ENCODE measurements at regions not wholly inside any gene's neighbourhood (a gene's known extent, or its start where the extent isn't known, plus 50 kb on each side); places are given as distances from the start of the nearest gene placed in this dataset.
"Not testable (repeated sequence)": the region's sequence is repeated elsewhere in the genome, so short reads cannot be mapped to it uniquely, and the experiment has no call there.

DNA sequence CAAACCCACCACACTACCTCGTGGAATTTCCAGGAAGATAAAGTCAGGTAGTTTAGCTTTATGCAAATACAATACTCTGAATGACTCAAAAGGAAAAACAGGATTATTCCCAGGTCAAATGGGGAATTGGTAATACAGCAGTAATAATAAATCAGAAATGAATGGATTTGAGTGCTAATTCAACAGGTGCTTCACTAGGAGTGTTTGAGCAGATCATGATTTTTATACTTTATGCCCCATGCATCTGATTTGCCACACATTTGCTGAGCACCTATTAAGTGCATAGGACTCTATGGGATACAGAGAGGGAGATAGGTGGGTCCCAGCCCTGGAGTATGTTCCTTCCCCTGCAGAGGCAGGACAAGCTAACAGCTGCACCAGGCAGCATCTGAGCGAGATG is 381.4 kb upstream of the PODXL start:
- DNase-seq (ENCODE audit: low read depth in 2 of 2) = no peak

DNA sequence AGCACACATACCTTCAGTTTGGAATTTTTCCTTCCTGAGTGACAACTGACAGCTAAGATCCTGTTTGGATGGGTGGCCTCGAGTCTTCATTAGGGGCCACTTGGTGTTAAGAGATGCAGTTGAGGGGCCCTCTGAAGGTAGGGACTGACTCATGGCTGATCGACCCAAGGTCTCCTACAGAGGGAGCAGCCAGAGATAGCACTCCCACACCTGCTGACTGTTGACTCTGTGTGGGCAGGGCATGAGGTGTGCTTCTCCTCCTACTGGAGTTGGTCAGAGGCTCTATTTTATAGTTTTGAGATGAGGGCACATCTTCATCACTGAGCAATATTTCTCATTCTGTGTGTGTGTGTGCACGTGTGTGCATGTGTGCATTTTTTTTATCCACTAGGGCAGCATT is 378.8 kb upstream of the PODXL start:
- DNase-seq (ENCODE audit: low read depth in 2 of 2) = no peak

DNA sequence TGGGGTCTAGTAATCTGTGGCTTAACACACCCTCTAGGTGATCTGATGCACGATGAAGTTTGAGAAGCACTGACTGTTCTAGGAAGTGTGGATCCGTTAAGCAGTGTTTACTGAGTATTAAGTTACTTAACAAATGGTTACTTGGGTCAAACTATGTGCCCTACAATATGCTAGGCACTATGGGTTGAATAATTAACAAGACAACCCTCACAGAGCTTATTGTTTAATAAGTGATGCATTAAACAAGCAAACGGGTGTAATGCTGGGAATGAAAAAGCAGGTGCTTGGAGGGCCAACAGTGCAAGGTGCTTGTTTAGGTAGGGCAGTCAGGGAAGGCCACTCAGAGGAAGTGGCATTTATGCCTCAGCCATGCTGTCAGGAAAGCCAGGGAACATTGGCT is 378.0 kb upstream of the PODXL start:
- no peak for DNase-seq (ENCODE audit: low read depth in 2 of 2)

DNA sequence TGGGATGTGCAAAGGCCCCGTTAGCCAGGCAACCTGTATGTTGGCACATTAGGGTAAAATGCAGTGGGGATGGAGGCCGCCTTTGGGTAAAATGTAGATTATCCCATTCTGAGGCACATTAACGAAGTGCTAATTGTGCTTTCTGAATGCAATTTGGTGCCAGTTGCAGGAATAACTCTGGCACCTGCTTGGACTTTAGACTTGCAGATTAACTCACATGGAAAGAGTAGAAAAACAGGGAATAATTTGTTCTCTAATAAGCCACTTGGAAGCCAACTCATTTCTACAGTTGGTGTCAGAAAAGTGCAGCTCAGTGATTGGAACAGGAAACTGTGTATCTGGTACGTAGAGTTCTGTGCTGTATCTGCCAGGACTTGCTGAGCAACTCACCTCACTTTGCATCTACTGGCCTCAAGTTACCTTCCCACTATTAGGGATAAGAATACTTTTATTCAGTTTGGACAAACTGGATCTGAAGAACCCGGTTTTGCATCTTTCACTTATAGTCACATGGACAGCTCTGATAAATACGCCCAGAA is 377.4 kb upstream of the PODXL start:
- DNase-seq (ENCODE audit: low read depth in 2 of 2) = no peak

DNA sequence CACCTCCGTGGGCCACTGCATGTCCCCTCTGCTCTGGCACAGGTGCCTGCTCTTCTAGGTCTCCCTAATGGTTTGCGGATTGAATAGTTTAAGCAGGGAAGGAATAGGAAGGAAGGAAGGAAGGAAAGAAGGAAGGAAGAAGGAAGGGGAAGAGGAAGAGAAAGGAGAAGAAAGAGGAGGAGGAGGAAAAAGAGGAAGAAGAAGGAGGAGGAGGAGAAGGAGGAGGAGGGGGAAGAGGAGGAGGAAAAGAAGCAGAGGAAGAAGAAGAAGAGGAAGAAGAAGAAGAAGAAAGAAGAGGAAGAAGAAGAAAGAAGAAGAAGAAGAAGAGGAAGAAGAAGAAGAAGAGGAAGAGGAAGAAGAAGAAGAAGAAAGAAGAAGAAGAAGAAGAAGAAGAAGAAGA is 376.8 kb upstream of the PODXL start:
- not testable (repeated sequence) for DNase-seq (ENCODE audit: low read depth in 2 of 2)

DNA sequence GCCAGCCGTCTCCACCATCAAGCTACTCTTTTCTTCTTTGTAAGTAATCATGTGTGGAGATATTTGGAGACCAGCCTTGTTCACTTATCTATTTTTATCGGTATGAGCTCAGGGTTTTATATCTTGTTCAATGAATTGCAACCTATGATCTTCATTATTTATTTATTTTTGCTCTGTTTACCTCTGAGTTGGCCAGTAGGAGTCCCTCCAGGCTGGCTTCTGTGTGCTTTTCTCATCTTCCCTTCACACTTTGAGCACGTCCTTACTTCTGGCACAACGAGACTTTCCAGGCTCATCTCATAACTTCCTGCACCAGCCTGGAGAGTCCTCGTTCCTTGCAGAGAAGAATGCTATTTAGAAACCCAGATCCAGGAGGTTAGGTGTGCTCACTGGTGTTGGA is 375.8 kb upstream of the PODXL start:
- no peak for DNase-seq (ENCODE audit: low read depth in 2 of 2)

DNA sequence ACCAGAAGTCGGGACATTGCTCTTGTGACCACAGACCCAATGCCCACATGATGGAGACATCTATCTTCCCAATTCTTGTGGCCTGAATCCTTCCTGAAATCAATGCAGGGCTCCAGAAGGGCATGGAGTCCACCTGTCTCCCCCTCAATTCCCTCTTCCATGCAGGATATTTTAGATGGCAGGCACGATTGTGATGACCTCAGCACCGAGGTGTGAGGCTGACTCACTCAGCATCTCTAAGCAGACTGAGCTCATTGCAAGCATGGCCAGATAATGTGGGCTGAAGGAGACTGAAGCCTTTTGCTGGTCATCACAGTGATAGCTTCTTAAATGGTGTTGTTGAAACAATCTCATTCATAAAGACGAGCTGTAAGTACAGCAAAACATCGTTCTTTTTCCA is 374.9 kb upstream of the PODXL start:
- DNase-seq (ENCODE audit: low read depth in 2 of 2) = no peak

DNA sequence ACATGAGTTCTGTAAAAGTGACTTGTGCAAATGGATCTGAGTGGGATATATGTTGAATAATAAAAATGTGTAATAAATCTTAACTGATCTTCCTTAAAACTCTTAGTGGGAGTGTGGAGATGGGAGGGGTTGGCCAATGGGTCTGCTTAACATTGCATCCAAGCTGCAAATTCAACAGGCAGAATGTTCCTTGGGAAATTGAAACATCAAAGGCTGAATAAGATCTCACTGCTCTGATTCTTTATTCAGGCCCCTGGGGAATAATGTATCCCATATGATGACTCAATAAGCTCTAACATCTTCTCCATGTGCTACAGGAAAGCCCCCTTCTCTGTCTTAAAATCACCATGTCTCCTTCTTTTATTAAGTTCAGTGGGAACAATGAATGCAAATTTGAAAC is 373.2 kb upstream of the PODXL start:
- no peak for DNase-seq (ENCODE audit: low read depth in 2 of 2)

DNA sequence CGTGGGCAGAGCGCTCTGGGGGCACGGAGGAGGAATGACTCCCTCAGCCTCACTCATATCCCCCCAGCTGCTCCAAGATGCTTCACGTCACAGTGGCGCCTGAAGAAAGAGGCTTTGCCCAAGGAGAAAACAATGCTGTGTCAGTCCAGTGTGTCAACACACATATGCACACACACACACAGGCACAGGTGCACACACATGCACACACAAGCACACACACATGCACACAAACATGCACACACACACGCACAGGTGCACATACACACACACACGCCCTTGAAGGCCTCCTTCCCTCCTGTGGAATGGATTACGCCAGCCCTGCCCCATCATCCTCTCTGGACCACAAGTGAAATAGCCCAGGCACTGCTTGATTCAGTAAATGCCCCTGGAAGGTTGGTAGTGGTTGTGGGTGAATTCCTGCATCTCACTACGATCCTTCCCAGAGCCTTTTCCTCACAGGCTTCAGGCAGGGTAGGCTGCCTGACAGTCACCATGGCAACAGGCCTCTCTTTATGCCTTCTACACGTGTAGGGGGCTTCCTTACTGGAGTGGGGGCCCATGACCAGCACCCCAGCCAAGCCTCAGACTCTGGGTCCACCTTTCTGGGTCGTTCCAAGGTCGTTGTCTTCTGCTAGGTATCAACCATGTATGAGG is 371.5 kb upstream of the PODXL start:
- no peak for DNase-seq (ENCODE audit: low read depth in 2 of 2)

DNA sequence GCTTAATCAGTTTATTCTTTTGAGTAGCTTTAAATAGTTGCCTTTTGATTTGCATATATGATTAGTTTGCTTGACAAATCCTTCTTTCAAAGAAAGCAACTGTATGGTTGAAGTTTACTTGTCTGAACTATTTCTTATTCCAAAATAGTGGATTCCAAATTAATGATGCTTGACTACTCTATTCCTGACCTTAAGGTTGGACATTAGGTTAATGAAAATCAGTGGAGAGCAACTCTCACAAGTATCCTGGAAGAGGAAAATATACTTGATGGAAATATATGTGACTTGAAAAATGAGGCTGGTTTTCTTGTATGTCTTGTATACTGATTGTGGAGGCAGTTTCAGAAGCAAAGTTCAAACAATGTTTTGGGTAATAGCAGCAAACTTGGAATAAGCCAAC is 369.2 kb upstream of the PODXL start:
- no peak for DNase-seq (ENCODE audit: low read depth in 2 of 2)

DNA sequence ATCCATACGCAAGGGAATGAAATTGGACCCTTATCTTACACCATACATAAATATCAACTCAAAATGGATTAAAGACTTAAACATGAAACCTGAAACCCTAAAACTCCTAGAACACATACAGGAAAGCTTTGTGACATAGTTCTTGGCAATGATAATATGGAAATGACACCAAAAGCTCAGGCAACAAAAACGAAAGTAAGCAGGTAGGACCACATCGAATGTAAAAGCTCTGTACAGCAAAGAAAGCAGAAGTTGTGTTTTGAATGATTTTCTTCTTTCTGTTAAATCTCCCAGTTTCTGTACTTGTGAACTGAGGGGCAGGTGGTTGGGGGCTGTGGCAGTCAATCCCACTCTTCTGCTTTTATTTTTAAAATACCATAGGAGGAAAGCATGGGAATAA is 368.4 kb upstream of the PODXL start:
- DNase-seq (ENCODE audit: low read depth in 2 of 2) = no peak

DNA sequence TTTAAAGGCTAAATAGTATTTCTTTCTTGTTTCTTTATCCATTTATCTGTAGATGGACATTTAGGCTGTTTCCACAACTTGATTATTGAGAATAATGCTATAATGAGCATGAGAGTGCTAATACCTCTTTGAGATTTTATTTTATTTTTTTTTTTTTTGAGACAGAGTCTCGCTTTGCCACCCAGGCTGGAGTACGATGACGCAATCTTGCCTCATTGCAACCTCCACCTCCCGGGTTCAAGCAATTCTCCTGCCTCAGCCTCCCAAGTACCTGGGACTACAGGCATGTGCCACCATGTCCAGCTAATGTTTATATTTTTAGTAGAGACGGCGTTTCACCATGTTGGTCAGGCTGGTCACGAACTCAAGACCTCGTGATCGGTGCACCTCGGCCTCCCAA is 366.5 kb upstream of the PODXL start:
- DNase-seq (ENCODE audit: low read depth in 2 of 2) = not testable (repeated sequence)

DNA sequence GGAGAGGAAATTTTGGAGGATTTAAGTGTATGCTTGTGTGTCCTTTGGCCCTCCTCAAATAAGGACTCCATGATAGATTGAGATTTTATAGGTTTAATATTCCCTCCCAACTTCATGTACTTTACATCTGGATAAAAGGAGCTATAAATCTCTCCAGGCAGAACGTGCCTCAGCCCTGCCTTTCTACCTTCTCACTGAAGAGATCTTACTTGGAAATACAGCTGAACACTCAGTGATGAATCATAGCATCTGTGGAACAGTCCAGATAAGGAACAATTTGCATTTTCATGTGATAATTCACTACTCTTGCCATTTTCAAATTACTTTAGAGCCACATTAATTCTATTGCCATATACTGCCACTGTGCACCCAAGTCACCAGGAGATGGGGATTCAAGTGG is 364.6 kb upstream of the PODXL start:
- DNase-seq (ENCODE audit: low read depth in 2 of 2) = no peak

DNA sequence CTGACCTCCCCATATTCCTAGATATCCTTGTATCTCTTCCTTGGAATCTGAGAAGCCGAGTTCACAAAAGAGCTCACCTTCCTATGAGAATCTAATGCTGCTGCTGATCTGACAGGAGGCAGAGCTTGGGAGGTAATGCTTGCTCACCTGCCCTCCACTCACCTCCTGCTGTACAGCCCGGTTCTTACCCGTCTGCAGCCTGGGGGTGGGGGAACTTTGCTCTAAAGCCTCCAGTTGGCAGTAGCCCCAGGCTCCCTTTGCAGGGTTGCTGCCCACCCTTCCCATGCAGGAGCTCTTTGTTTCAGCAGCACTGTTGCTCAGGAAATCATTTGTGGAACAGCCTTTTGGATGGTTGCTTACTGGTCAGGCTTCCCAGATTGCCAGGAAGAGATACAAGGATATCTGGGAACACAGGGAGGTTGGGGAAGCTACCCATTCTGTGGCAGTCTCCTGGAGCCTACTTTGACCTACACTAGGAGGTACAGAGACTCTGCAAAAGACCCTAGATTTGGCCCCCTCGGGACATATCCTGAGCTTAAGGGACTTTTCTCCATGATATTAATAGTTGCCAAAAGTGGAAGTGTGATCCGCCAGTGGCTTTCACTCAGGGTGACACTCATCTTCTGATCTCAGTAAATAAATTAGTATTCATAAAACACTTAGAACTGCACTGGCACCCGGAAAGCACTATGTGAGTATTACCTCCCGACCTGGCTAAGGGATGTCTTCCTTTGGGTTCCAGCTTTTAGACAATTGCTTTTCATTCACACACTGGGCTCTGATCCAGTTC is 363.7 kb upstream of the PODXL start:
- DNase-seq (ENCODE audit: low read depth in 2 of 2) = no peak

DNA sequence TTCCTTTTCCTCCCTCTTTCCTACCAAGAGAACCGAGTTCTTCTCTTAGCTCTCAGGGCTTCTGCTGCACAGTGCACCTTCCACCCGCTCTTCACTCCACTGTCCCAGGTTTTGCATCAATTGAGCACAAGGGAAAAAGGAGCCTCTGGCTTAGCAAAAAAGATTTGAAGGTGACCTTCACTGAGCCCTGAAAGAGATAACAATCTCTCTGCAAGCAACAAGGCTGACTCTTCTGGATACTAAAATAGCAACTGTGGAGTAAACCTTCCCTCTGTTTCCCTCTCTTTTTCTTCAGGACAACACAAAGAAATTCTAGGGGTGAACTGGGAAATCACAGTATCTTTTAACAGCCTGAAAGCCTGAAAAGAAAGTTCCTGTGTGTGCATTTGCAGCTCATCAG is 354.7 kb upstream of the PODXL start:
- no peak for DNase-seq (ENCODE audit: low read depth in 2 of 2)

DNA sequence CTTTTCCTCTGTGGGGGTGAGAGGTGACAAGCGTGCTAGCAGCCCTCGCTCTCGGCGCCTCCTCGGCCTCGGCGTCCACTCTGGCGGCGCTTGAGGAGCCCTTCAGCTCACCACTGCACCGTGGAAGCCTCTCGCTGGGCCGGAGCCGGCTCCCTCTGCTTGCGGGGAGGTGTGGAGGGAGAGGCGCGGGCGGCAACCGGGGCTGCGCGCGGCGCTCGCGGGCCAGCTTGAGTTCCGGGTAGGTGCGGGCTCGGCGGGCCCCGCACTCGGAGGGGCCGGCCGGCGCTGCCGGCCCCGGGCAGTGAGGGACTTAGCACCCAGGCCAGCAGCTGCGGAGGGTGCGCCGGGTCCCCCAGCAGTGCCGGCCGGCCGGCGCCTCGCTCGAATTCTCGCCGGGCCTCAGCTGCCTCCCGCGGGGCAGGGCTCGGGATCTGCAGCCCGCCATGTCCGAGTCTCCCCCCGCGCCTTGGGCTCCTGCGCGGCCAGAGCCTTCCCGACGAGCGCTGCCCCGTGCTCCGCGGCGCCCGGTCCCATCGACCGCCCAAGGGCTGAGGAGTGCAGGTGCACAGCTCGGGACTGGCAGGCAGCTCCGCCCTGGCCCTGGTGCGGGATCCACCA is 352.8 kb upstream of the PODXL start:
- no peak for DNase-seq (ENCODE audit: low read depth in 2 of 2)

DNA sequence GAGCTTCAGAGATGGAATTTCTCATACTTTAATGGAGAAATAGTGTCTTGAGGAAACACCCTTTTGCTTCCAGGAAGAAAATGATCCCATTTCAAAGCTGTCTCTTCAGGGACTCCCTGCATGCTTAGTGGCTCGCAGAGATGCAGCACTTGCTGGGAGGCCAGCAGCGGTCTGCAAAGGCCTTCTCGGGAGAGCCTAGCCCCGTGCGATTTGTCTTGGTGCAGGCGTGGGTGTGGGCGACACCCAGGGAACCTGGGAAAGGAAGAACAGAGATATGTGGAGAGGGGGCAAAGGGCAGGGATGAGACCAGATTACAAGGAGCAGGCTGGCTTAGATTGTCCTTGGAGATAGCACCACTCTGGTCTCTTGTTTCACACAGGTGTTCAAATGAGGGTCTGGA is 352.3 kb upstream of the PODXL start:
- DNase-seq (ENCODE audit: low read depth in 2 of 2) = no peak

DNA sequence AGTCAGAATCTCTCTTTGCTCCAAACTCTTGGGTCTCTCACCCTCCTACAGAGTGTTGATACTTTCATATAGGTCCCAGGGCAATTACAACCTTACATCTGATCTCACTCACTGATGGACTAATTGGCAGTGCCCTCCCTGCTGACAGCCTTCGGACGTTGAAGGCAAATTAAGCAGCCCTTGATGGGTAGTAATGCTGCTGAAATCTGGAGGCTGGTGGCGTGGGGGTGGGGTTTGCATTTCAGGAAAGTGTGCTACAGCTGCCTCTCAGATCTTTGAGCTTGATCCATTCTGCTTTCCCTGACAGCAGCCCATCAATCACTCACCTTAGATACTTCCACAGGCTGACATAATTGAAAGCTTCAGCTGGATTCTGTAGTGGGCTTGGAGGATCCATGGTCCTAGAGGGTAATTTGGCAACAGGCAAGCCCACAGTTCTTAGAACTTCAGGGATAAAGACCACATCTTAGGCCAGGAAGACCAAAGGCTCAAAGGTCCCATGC is 349.1 kb upstream of the PODXL start:
- DNase-seq (ENCODE audit: low read depth in 2 of 2) = no peak

DNA sequence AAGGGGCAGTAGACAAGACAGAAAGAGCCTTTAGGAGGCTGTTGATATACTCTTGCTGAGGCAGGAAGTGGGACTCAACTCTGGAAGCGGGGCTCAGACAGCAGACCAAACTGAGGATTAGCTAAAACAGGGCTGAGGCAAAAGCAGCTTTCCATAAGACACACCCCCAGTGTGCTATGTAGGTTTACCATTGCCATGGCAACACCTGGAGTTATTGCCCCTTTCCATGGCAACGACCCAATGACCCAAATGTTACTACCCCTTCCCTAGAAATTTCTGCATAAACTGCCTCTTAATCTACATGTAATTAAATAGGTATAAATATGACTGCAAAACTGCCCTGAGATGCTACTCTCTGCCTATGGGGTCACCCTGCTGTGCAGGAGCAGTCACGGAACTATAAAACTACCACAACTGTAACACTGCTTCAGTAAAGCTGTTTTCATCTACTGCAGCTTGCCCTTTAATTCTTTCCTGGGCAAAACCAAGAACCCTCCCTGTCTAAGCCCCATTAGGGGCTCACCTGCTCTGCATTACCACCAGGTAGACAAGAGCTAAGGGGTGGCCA is 348.4 kb upstream of the PODXL start:
- DNase-seq (ENCODE audit: low read depth in 2 of 2) = no peak

DNA sequence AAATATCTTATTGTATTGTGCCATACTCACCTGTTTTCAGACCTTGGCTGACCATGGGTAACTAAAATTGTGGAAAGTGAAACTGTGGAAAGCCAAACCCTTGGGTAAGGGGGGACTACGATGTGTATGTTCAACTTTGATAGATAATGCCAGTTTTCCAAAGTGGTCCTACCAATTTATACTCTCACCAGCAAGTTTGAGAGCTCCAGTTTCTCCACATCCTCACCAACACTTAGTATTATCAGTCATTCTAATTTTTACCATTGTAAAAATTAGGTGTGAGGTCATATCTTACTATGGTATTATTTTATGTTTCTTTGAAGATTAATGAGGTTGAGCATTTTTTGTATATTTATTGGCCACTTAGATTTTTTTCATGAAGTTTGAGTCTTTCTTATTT is 346.9 kb upstream of the PODXL start:
- no peak for DNase-seq (ENCODE audit: low read depth in 2 of 2)

DNA sequence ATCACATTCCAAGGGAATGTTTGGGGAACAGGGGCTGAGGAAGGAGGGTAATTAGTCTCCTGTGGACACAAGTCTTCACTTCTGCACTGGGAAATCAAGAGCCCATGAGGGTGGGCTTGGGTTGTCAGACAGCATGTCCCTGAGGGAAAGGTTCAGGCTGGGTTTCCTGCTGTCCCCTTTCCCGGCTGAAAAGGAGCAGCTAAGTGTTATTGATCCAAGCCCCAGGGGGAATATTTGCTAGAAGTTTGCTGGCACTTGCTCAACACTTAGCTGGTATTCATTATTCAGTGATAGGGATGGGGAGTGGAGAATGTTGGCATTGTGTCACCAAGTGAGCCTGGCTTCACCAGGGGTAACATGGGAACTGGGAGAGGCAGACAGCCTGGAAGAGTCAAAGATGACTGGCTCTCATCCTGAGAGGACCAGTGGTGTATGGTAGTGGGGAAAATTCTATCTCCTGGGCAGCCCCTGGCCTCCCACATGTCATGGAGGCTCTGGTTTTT is 344.4 kb upstream of the PODXL start:
- no peak for DNase-seq (ENCODE audit: low read depth in 2 of 2)

Measured in fibroblast of skin of left quadriceps (primary cell).